ENCODE measurements at regions not wholly inside any gene's neighbourhood (a gene's known extent, or its start where the extent isn't known, plus 50 kb on each side); places are given as distances from the start of the nearest gene placed in this dataset.

GRCh38 chr6:159479146-159479545, 213.9 kb downstream of the SOD2 start:
- Histone ChIP-seq H3K27ac (no peak overlapping the region), H3K27me3 (no peaks in the 10 kb centered on the region), H3K4me1 (no peaks in the 10 kb centered on the region), H3K4me3 (no peak overlapping the region), H3K9me3 (no peaks in the 10 kb centered on the region), H3K36me3 (no peaks in the 10 kb centered on the region)
- no peak for TF ChIP-seq CTCF (IDR thresholded peaks at IDR 0.05)
- no peak for DNase-seq (ENCODE audit: low spot score)

GRCh38 chr6:159473475-159474263, 219.4 kb downstream of the SOD2 start:
- Histone ChIP-seq H3K36me3 (no peaks in the 10 kb centered on the region), H3K4me1 (no peaks in the 10 kb centered on the region), H3K9me3 (no peaks in the 10 kb centered on the region), H3K27me3 (no peaks in the 10 kb centered on the region), H3K4me3 (no peak overlapping the region), H3K27ac (no peak overlapping the region)
- no peak for TF ChIP-seq CTCF (IDR thresholded peaks at IDR 0.05)
- no peak for DNase-seq (ENCODE audit: low spot score)

GRCh38 chr6:159470397-159470796, 222.6 kb downstream of the SOD2 start:
- Histone ChIP-seq H3K27ac (no peak overlapping the region), H3K36me3 (no peaks in the 10 kb centered on the region), H3K9me3 (no peaks in the 10 kb centered on the region), H3K4me1 (no peaks in the 10 kb centered on the region), H3K27me3 (no peaks in the 10 kb centered on the region), H3K4me3 (no peak overlapping the region)
- no peak for DNase-seq (ENCODE audit: low spot score)
- TF ChIP-seq CTCF (IDR thresholded peaks at IDR 0.05): no peak

GRCh38 chr6:159469443-159469842, 223.6 kb downstream of the SOD2 start:
- Histone ChIP-seq H3K4me1 (no peaks in the 10 kb centered on the region), H3K27ac (no peak overlapping the region), H3K4me3 (no peak overlapping the region), H3K27me3 (no peaks in the 10 kb centered on the region), H3K9me3 (no peaks in the 10 kb centered on the region), H3K36me3 (no peaks in the 10 kb centered on the region)
- TF ChIP-seq CTCF (IDR thresholded peaks at IDR 0.05): no peak
- no peak for DNase-seq (ENCODE audit: low spot score)

GRCh38 chr6:159468994-159469393, 224.0 kb downstream of the SOD2 start:
- Histone ChIP-seq H3K4me3 (no peak overlapping the region), H3K36me3 (no peaks in the 10 kb centered on the region), H3K27me3 (no peaks in the 10 kb centered on the region), H3K4me1 (no peaks in the 10 kb centered on the region), H3K9me3 (no peaks in the 10 kb centered on the region), H3K27ac (no peak overlapping the region)
- TF ChIP-seq CTCF (IDR thresholded peaks at IDR 0.05): no peak
- DNase-seq (ENCODE audit: low spot score): no peak

All from right atrium auricular region (tissue), 2 donors.